HG03565 (cell line): ENCODE measurements at regions not wholly inside any gene's neighbourhood (a gene's known extent, or its start where the extent isn't known, plus 50 kb on each side); places are given as distances from the start of the nearest gene placed in this dataset.
"Not testable (repeated sequence)": the region's sequence is repeated elsewhere in the genome, so short reads cannot be mapped to it uniquely, and the experiment has no call there.

ENCODE experiments used
- ATAC-seq: cut with Tn5 transposase; IDR thresholded peaks from one replicate; pipeline ENCODE4 v1.9.1; 2021; ENCODE audit warnings: mild to moderate bottlenecking, moderate library complexity; ENCODE audit not compliant: unreplicated experiment

GRCh38 chr5:174935854-174936474 is 211.6 kb downstream of the MSX2 start:
- ATAC-seq, result no peak

- not testable (repeated sequence) for ATAC-seq
Measured at GRCh38 chr5:174931033-174931432, 206.7 kb downstream of the MSX2 start.

DNA sequence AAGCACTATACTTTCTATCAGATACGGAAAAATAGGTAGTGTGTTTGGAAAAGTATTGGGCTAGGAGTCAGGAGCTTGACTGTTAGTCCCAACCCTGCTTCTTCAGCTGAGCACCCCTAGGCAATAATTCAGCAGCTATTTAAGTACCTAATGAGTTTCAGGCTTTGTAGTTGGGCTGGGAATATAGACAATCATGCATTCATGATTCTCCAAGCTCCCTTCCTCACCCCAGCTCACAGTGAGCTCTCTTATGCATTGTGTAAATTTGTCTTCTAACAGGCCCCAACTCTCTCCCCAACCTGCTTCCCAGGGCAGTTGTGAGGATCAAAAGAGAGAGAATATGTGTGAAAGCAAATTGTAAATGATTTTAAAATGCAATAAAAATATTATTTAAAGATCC is 201.2 kb downstream of the MSX2 start:
- ATAC-seq, result no peak

DNA sequence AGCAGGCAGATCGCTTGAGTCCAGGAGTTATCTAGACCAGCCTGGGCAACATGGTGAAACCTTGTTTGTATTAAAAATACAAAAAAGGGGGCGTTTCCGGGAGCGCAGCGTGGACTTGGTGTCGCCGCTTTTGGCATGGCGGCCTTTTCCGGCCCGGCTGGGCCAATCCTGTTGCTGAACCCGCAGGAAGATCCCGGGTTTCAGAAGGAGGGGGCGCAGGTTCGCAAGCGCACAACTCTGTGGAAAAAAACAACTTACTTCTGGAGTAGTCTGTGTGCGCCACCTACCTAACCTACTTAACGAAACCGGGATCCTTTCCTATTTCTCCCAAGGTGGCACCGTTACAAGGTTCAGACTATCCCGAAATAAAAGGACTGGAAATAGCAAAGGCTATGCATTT is 198.6 kb downstream of the MSX2 start:
- no peak for ATAC-seq

DNA sequence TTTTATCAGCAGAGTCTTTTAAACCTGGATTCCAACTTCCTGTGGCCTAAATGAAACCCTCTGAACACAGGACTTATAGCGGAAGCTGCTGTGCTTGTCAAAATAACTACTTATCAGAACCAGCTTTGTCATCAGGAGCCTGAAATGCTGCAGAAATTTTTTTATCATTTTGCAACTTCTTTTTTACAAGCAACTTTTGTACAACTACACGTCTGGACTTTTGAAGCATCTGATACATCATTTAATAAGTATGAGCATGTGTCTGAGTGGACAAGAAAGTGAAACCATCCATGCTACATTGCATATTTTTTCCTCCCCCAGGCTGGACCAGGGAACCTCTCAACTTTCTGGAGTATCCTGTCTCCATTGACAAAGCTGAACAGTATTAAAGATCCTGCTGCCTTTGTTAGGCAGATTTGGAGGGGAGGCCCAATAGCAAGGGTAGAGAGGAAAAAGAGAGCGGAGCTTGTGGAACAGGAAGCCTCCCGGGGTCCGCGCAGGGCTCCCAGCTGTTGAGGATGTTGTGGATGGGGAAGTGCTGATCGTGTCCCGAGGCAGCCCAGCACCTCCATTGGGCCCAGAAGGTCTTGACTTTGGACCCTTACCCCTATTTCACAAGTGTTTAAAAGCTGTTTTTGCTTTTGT is 196.6 kb downstream of the MSX2 start:
- no peak for ATAC-seq

DNA sequence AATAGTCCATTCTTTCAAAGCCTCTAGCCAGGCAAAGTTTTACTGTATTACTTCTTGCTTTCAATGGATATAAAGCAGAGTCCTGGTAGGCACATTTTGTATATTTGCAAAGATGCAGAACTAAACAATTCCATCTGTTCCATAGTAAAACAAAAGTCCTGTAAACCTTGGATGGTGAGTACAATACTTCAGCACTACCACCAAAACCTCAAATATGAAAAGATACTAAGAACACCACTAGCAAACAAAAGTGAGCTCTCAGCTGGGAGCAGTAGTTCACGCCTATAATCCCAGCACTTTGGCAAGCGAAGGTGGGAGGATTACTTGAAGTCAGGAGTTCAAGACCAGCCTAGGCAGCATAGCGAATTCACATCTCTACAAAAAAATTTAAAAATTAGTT is 195.0 kb downstream of the MSX2 start:
- ATAC-seq, result no peak

GRCh38 chr5:174918655-174919054 is 194.3 kb downstream of the MSX2 start:
- no peak for ATAC-seq

- no peak for ATAC-seq
Measured at GRCh38 chr5:174917976-174918554, 193.7 kb downstream of the MSX2 start.

DNA sequence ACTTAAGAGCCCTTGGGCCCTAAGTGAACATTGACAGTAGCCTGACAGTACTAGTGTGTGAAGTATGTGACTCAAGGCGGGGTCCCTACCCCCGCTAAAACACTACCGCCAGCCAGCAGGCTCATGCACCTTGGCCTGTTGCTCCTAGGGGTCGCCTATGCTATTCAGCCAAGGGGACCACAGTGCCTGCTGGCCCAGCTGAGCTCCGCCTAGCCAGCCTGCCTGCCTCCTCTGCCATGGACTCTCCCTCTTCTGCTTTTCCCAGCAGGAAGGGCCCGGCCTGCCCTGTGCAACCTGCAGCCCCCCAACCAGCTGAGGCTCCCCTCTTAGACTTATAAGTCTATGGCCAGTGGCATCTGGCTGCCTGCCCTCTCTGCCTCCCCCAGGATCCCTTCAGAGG is 193.1 kb downstream of the MSX2 start:
- ATAC-seq, result not testable (repeated sequence)

DNA sequence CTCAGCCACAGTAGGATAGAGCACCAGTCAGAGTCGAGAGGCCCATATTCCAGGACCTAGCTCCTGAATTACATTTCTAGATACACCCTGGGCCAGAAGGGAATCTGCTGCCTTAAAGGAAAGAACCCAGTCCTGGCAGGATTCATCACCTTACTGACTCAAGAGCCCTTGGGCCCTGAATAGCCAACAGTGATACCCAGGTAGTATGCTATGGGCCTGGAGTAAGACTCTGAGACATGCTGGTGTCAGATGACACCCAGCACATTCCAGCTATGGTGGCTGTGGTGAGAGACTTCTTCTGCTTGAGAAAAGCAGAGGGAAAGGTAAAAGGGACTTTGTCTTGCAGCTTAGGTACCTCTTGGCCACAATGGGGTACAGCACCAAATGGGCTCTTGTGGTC is 192.5 kb downstream of the MSX2 start:
- ATAC-seq, result not testable (repeated sequence)

DNA sequence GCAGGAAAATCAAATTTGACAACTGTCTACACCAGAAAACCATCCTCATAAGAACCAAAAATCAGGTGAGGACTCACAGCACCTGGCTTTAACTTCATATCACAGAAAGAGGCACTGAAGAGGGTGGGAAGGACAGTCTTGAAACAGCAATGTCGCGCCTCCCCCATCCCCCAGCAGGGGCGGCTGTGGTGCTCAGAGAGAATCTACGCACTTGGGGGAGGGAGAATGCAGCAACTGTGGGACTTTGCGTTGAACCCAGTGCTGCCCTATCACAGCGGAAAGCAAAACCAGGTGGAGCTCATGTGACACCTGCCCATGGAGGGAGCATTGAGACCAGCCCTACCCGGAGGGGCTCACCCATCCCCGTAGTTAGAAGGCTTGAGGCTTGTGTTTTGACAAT is 191.8 kb downstream of the MSX2 start:
- no peak for ATAC-seq

- ATAC-seq, result no peak
Measured at GRCh38 chr5:174911118-174911517, 186.7 kb downstream of the MSX2 start.

DNA sequence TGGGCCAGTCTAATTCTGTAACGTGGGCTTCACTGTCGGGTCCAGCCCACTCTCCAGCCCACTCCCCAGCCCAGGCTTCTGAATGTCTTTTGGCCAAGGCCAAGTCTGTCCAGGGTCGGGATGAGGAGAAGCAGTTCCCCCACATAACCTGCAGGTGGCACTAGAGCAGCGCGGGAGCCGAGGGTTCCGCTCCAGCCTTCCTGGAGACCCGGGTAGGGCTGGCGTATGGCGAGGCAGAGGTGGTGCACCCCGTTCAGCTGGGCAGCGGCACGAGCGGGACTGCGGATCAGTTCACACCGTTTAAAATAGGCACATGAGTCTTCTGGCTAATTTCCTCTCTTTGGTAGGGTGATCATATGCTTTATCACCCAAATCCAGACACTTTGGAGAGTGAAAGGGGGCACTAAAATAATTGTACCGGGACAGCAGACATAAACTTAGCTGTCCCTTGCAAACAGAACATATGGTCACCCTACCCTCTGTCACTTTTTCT is 185.9 kb downstream of the MSX2 start:
- peak; percentile 92 for ATAC-seq

- ATAC-seq, result no peak
Measured at GRCh38 chr5:174903172-174903732, 178.9 kb downstream of the MSX2 start.

- ATAC-seq, result no peak
Measured at GRCh38 chr5:174901336-174901735, 177.0 kb downstream of the MSX2 start.

GRCh38 chr5:174900240-174900865 is 176.0 kb downstream of the MSX2 start:
- ATAC-seq, result no peak

GRCh38 chr5:174897281-174897950 is 173.0 kb downstream of the MSX2 start:
- no peak for ATAC-seq

- no peak for ATAC-seq
Measured at GRCh38 chr5:174895360-174895759, 171.0 kb downstream of the MSX2 start.

DNA sequence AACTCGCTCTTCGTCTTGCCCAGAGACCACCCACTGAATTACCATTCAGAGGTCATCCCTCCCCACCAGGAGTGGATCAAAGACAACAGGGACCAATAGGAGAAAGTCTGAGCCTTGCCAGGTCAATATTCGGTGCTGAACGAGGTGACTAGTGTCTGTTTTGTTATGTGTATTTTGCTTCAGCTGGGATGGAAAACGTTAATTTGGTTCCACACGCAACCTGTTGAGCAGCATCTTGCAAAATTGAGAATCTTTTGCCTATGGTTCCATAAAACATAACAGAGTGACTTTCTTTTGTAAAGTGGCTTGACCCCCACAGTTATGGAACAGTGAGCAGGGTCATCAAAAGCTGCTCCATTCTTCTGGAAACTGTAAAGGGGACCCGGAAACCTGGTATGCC is 168.4 kb downstream of the MSX2 start:
- ATAC-seq, result no peak

- not testable (repeated sequence) for ATAC-seq
Measured at GRCh38 chr5:174880412-174881200, 156.2 kb downstream of the MSX2 start.
